K562 (cell line): ENCODE measurements at regions not wholly inside any gene's neighbourhood (a gene's known extent, or its start where the extent isn't known, plus 50 kb on each side); places are given as distances from the start of the nearest gene placed in this dataset.

Experiments
- ATAC-seq: fragments of 200-7000 bp; cut with Tn5 transposase; 3 replicates; pipeline ENCODE4 v1.9.1; 2020; ENCODE audit warnings: moderate library complexity
- BruUV-seq: library from RNA; stranded (reverse); fragments of 400-500 nt; replicated peaks from 2 replicates; lab custom pipeline; 2021; lab: Mats Ljungman, UMichigan
- CTCF ChIA-PET: fragments of 300-600 bp; formaldehyde crosslinking; extraction: SDS; loops from one replicate; lab custom pipeline; 2021; ENCODE audit warnings: low intra/inter-chr PET ratio; lab: Yijun Ruan, JAX
- POLR2A ChIA-PET: fragments of 300-600, 350-650 bp; sonication (Branson Sonifier 250); formaldehyde crosslinking; extraction: SDS; loops from one replicate; lab custom pipeline; 2021; ENCODE audit warnings: antibody characterized with exemption, inconsistent platforms; lab: Yijun Ruan, JAX
- DNase-seq, 4 experiments: peaks; one replicate each; pipeline versions ENCODE4 v3.0.0 to v3.0.0-alpha.2; 2011 to 2018; ENCODE audit warnings: low spot score in 3 of 4, mixed read lengths in 3 of 4; ENCODE audit errors: extremely low read depth in 1 of 4
- FAIRE-seq: peaks from 2 replicates; lab custom pipeline; 2011; peaks lifted over from hg19 to GRCh38; lab: Jason Lieb, UNC
- H2AFZ ChIP-seq: 2 replicates; pipeline ENCODE4 v1.6.0; 2011; ENCODE audit warnings: low read depth, low read length, control low read depth, inconsistent platforms
- H3K27ac ChIP-seq: fragments of 200-600 bp; 3 replicates; pipeline ENCODE4 v1.8.0; 2011; ENCODE audit warnings: low read depth, mild to moderate bottlenecking, control low read depth, inconsistent platforms, low read length, moderate library complexity, mixed read lengths; ENCODE audit errors: extremely low read depth
- H3K27me3 ChIP-seq, 2 experiments: fragments of 300-600 bp in 1 of 2; 2 replicates in 1 of 2; 3 replicates in 1 of 2; pipeline versions ENCODE4 v1.6.0 to v1.8.0; 2011; ENCODE audit warnings: inconsistent platforms in 2 of 2, low read length in 2 of 2, mild to moderate bottlenecking in 1 of 2, mixed read lengths in 1 of 2, moderate library complexity in 1 of 2; ENCODE audit not compliant: control insufficient read depth in 2 of 2, insufficient read depth in 2 of 2
- H3K36me3 ChIP-seq: fragments of 300-600 bp; 3 replicates; pipeline ENCODE4 v1.8.0; 2011; ENCODE audit warnings: mild to moderate bottlenecking, low read length, inconsistent platforms; ENCODE audit not compliant: control insufficient read depth, insufficient read depth
- H3K4me1 ChIP-seq, 2 experiments: fragments of 200-600 bp in 1 of 2; replicated peaks in 1 of 2; 2 replicates in 1 of 2; 3 replicates in 1 of 2; pipeline versions ENCODE4 v1.5.1 to v1.8.0; 2011; ENCODE audit warnings: inconsistent platforms in 2 of 2, low read length in 2 of 2, mild to moderate bottlenecking in 1 of 2, mixed read lengths in 1 of 2, moderate library complexity in 1 of 2; ENCODE audit not compliant: control insufficient read depth in 2 of 2, insufficient read depth in 2 of 2
- H3K4me2 ChIP-seq: 2 replicates; pipeline ENCODE4 v1.6.1; 2011; ENCODE audit warnings: low read length, control low read depth, inconsistent platforms, mixed read lengths; ENCODE audit not compliant: insufficient read depth
- H3K4me3 ChIP-seq: fragments of 200-600 bp; sonication (generic), shearing (Covaris generic); 2 replicates; pipeline ENCODE4 v1.5.1; 2016; ENCODE audit warnings: control low read depth, inconsistent platforms
- H3K79me2 ChIP-seq: fragments of 200-600 bp; 3 replicates; pipeline ENCODE4 v1.8.0; 2011; ENCODE audit warnings: low read length, inconsistent platforms; ENCODE audit not compliant: control insufficient read depth, insufficient read depth
- H3K9ac ChIP-seq, 2 experiments: 2 replicates each; pipeline versions ENCODE4 v1.6.0 to v1.6.1; 2011; ENCODE audit warnings: low read depth in 2 of 2, low read length in 2 of 2, control low read depth in 1 of 2, inconsistent platforms in 1 of 2, mild to moderate bottlenecking in 1 of 2, mixed read lengths in 1 of 2; ENCODE audit not compliant: insufficient read depth in 1 of 2
- H3K9me1 ChIP-seq: one replicate; pipeline ENCODE4 v1.6.0; 2011; ENCODE audit warnings: inconsistent platforms, mild to moderate bottlenecking, low read length, moderate library complexity; ENCODE audit not compliant: control insufficient read depth, insufficient read depth
- H3K9me3 ChIP-seq: replicated peaks from 2 replicates; pipeline ENCODE4 v1.5.1; 2011; ENCODE audit warnings: low read depth, low read length, inconsistent platforms; ENCODE audit not compliant: control insufficient read depth, insufficient read depth
- H4K20me1 ChIP-seq: replicated peaks from 2 replicates; pipeline ENCODE4 v1.6.1; 2011; ENCODE audit warnings: low read length, inconsistent platforms, mixed read lengths; ENCODE audit not compliant: control insufficient read depth, insufficient read depth
- ARID4B ChIP-seq: sonication (generic); formaldehyde crosslinking; IDR thresholded peaks from 2 replicates; pipeline ENCODE4 v1.8.0; 2022; ENCODE audit warnings: mild to moderate bottlenecking, missing genetic modification reagents
- CREB3 ChIP-seq: fragments of 450-650 bp; conservative IDR thresholded peaks from 2 replicates; pipeline ENCODE4 v1.6.1; 2016; ENCODE audit warnings: missing genetic modification characterization, low read depth, mild to moderate bottlenecking, missing compliant biosample characterization, moderate library complexity
- ETV1 ChIP-seq: fragments of 450-650 bp; conservative IDR thresholded peaks from 2 replicates; pipeline ENCODE4 v1.6.1; 2016; ENCODE audit warnings: missing genetic modification characterization, control low read depth, low read depth, missing compliant biosample characterization
- FOXA3 ChIP-seq, 2 experiments: fragments of 450-650 bp in 1 of 2; sonication (generic) in 1 of 2; formaldehyde crosslinking; IDR thresholded peaks in 1 of 2; conservative IDR thresholded peaks in 1 of 2; 2 replicates each; pipeline versions ENCODE4 v1.4.0 to v1.8.0; 2020 to 2022; ENCODE audit warnings: mild to moderate bottlenecking in 2 of 2, missing genetic modification reagents in 1 of 2
- ZNF318 ChIP-seq, 2 experiments: fragments of 450-650 bp; IDR thresholded peaks; 2 replicates each; pipeline ENCODE4 v1.6.1; 2016; ENCODE audit warnings: mild to moderate bottlenecking in 2 of 2, borderline replicate concordance in 1 of 2, low read depth in 1 of 2, moderate library complexity in 1 of 2
- ZNF431 ChIP-seq: sonication (generic); formaldehyde crosslinking; IDR thresholded peaks from 2 replicates; pipeline ENCODE4 v1.8.0; 2022; ENCODE audit warnings: mild to moderate bottlenecking, missing genetic modification reagents
- ZNF584 ChIP-seq: fragments of 200-800 bp; sonication (Bioruptor generic); IDR thresholded peaks from 2 replicates; pipeline ENCODE4 v1.6.1; 2016; ENCODE audit warnings: low read depth, mild to moderate bottlenecking, missing genetic modification characterization, missing compliant biosample characterization
- ZNF766 ChIP-seq: fragments of 200-800 bp; sonication (Bioruptor generic); conservative IDR thresholded peaks from 2 replicates; pipeline ENCODE4 v1.6.1; 2016; ENCODE audit warnings: missing genetic modification characterization, missing compliant biosample characterization
- WGBS: fragments of 100-300 bp; shearing (Covaris generic); methylation state at CpG from one replicate; pipeline ENCODE4 v1.1.6; 2016; ENCODE audit warnings: low coverage, mixed read lengths; ENCODE audit not compliant: insufficient coverage; ENCODE audit errors: missing lambda C conversion rate; 5-methylcytosine and 5-hydroxymethylcytosine counted together
- in situ Hi-C: fragments of 300-500 bp; cut with MboI; formaldehyde crosslinking; loops from 4 replicates; pipeline ENCODE4 v1.15.0; 2018; ENCODE audit warnings: inconsistent platforms, mixed read lengths
- intact Hi-C: fragments of 100-400 bp; cut with micrococcal nuclease; formaldehyde crosslinking; loops from 2 replicates; pipeline ENCODE4 v1.14.2; 2022

- no peak for FAIRE-seq
- no peak for DNase-seq
- CTCF ChIA-PET: no interaction called here
- TF ChIP-seq ZNF584 (CRISPR knock-in tag) (no peak), ARID4B (CRISPR knock-in tag) (no peak), ZNF766 (CRISPR knock-in tag) (no peak), CREB3 (tag) (no peak), ZNF431 (CRISPR knock-in tag) (no peak), ETV1 (no peak), ZNF318 (IDR thresholded peaks at IDR 0.05; ENCODE audit: borderline replicate concordance in 1 of 2, low read depth in 1 of 2) (no peak), FOXA3 (CRISPR knock-in tag; conservative IDR thresholded peaks at IDR 0.05 in 1 of 2, IDR thresholded peaks at IDR 0.05 in 1 of 2) (no peak)
These were observed 549.0 kb upstream of the GRID2 start for GRCh38 chr4:91754716-91755115.

More at GRCh38 chr4:91754716-91755115, 549.0 kb upstream of the GRID2 start:
- in situ Hi-C loops (no loop called here), intact Hi-C loops (no loop called here)
- Histone ChIP-seq H3K79me2 (no peaks in the 10 kb centered on the region), H3K9me1 (no peaks in the 10 kb centered on the region), H3K4me2 (no peak overlapping the region), H4K20me1 (no peaks in the 10 kb centered on the region), H3K27ac (no peak overlapping the region), H3K4me1 (no peaks in the 10 kb centered on the region), H3K4me3 (no peak overlapping the region), H3K9ac (no peak overlapping the region), H3K27me3 (no peaks in the 10 kb centered on the region), H3K36me3 (no peaks in the 10 kb centered on the region), H2AFZ (no peak overlapping the region), H3K9me3 (no peaks in the 10 kb centered on the region)
- POLR2A ChIA-PET: no interaction called here
- WGBS: 0% methylated on average over 2 of the region's 2 CpGs
- ATAC-seq: no peak
- BruUV-seq: no TSS peak
